ENCODE measurements at regions not wholly inside any gene's neighbourhood (a gene's known extent, or its start where the extent isn't known, plus 50 kb on each side); places are given as distances from the start of the nearest gene placed in this dataset.

- Histone ChIP-seq H3K9me3 (no peaks in the 10 kb centered on the region), H3K36me3 (no peaks in the 10 kb centered on the region), H3K4me1 (no peaks in the 10 kb centered on the region; the same call in 1 of the 2 replicates), H3K27me3 (no peaks in the 10 kb centered on the region), H3K4me3 (ENCODE audit: low read depth, low read length) (no peak overlapping the region)
- no peak for TF ChIP-seq CTCF (IDR thresholded peaks at IDR 0.05; ENCODE audit: low read depth, low read length)
- no peak for DNase-seq
These were observed 191.6 kb downstream of the PTPRC start for GRCh38 chr1:198830412-198830811.

GRCh38 chr1:198833706-198834503 is 195.1 kb downstream of the PTPRC start:
- no peaks in the 10 kb centered on the region for H3K27me3 ChIP-seq
- no peaks in the 10 kb centered on the region for H3K36me3 ChIP-seq
- no peaks in the 10 kb centered on the region for H3K9me3 ChIP-seq
- H3K4me1 ChIP-seq: no peaks in the 10 kb centered on the region; the same call in 1 of the 2 replicates
- TF ChIP-seq CTCF (IDR thresholded peaks at IDR 0.05; ENCODE audit: low read depth, low read length): no peak
- H3K4me3 ChIP-seq (ENCODE audit: low read depth, low read length): no peak overlapping the region
- DNase-seq: no peak

GRCh38 chr1:198837278-198838021 is 198.6 kb downstream of the PTPRC start:
- DNase-seq: no peak

GRCh38 chr1:198838022-198838342 is 199.1 kb downstream of the PTPRC start:
- Histone ChIP-seq H3K9me3 (no peaks in the 10 kb centered on the region), H3K36me3 (no peaks in the 10 kb centered on the region), H3K4me3 (ENCODE audit: low read depth, low read length) (no peak overlapping the region), H3K27me3 (no peaks in the 10 kb centered on the region), H3K4me1 (no peaks in the 10 kb centered on the region)
- DNase-seq: no peak
- TF ChIP-seq CTCF (IDR thresholded peaks at IDR 0.05; ENCODE audit: low read depth, low read length): no peak

More at GRCh38 chr1:198837278-198838021, 198.6 kb downstream of the PTPRC start:
- no peaks in the 10 kb centered on the region for H3K4me1 ChIP-seq
- H3K27me3 ChIP-seq: no peaks in the 10 kb centered on the region
- no peak for TF ChIP-seq CTCF (IDR thresholded peaks at IDR 0.05; ENCODE audit: low read depth, low read length)
- no peak overlapping the region for H3K4me3 ChIP-seq (ENCODE audit: low read depth, low read length)
- H3K36me3 ChIP-seq: no peaks in the 10 kb centered on the region
- no peaks in the 10 kb centered on the region for H3K9me3 ChIP-seq

GRCh38 chr1:198841477-198841876 is 202.6 kb downstream of the PTPRC start:
- no peak for TF ChIP-seq CTCF (IDR thresholded peaks at IDR 0.05; ENCODE audit: low read depth, low read length)
- DNase-seq: no peak

GRCh38 chr1:198842686-198843085 is 203.8 kb downstream of the PTPRC start:
- H3K9me3 ChIP-seq: no peaks in the 10 kb centered on the region
- no peak overlapping the region for H3K4me3 ChIP-seq (ENCODE audit: low read depth, low read length)
- no peak for DNase-seq
- no peaks in the 10 kb centered on the region for H3K27me3 ChIP-seq
- no peak for TF ChIP-seq CTCF (IDR thresholded peaks at IDR 0.05; ENCODE audit: low read depth, low read length)
- no peaks in the 10 kb centered on the region; the same call in none of the 2 replicates for H3K4me1 ChIP-seq
- H3K36me3 ChIP-seq: no peaks in the 10 kb centered on the region

More at GRCh38 chr1:198841477-198841876, 202.6 kb downstream of the PTPRC start:
- no peak overlapping the region for H3K4me3 ChIP-seq (ENCODE audit: low read depth, low read length)
- no peaks in the 10 kb centered on the region; the same call in 1 of the 2 replicates for H3K4me1 ChIP-seq
- no peaks in the 10 kb centered on the region for H3K36me3 ChIP-seq
- H3K9me3 ChIP-seq: no peaks in the 10 kb centered on the region
- no peaks in the 10 kb centered on the region for H3K27me3 ChIP-seq

All from BE2C (cell line).